Stimulated activated CD8-positive, alpha-beta memory T cell treated with anti-CD3 and anti-CD28 coated beads, Interleukin-15, amount 100 ng/mL, for 48 hours (primary cell): ENCODE measurements at regions not wholly inside any gene's neighbourhood (a gene's known extent, or its start where the extent isn't known, plus 50 kb on each side); places are given as distances from the start of the nearest gene placed in this dataset.
"Not testable (repeated sequence)": the region's sequence is repeated elsewhere in the genome, so short reads cannot be mapped to it uniquely, and the experiment has no call there.

Source experiments
- DNase-seq, 2 donors: peaks; one replicate each; pipeline ENCODE4 v3.0.0-alpha.2; 2020; ENCODE audit warnings: low read depth in 2 of 2

DNA sequence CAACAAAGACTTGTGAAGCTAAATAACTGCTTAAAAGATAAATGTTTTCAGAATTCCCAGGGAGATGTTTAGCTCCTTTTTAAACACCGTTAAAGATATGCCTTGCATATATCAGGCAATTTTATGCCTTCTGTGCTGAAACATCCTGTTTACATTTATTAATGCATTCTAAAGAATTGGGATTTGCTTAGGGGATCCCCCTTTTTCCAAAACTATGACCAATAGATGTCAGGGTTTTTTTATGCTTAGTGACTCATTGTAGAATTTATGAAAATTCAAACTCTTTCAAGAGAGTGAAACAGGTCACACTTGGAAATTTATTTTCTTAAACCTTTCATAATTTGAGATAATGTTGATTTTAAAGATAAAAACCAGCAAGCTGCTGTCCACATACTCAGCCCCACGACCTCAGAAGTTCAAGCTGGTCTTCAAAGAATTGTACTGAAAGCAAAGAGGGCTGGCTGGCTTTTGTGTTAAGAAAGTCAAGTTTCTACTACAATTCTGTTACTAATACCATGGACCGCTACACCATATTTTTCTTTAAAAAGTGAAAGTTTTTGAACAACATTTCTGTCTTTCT is 411.8 kb downstream of the ETV1 start:
- no peak for DNase-seq

DNA sequence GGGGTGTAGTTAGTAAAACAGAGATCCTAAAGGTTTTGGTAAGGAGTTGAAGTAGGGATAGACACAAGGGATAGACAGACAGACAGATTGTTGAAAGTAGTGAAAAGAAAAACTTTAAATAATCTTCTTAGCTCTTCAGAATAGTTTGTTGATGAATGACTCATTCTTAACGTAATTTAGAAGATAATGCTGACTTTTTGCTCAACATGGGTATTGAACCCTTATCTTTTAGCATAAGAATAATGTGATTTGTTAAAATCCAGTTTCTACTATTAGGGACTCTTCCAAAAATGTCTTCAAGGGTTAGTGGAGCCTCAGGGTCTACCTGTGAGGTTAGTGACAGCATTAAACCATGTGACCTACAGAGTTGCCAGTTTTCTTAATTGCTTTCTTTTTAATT is 411.2 kb downstream of the ETV1 start:
- DNase-seq = no peak

- no peak for DNase-seq
These were observed 408.4 kb downstream of the ETV1 start for GRCh38 chr7:13581097-13581496.

DNA sequence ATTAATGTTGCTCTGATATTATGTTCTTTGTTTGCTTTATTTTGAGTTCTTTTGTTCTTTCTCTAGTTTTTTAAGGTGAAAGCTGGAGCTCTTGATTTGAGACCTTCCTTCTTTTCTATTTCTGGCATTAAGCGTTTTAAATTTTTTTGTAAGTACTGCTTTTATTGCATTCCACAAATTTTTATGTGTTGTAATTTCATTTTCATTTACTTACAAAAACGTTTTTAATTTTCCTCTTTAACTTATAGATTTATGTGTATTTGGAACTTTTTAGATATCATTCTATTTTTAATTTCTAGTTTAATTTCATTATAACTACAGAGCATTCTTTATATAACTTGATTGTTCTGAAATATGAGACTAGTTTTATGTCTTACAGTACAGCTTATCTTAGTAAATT is 395.6 kb downstream of the ETV1 start:
- no peak for DNase-seq

DNA sequence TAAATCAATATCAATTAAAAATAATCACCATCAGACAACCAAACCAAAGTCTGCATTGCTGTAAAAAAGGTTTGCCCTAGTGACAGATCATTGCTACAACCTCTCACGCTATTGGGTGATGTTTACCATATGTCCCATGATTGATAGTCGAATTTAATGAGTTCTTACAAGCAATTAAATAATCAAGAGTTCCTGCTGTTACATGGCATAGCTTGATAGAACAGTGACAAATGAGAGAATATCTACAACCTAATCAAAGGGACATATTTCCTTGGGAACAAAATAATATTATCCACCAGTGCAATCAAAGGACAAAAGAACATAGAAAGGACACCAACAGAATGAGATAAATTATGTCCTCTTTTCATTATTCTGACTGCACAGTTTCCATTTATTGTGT is 387.4 kb downstream of the ETV1 start:
- no peak for DNase-seq

DNA sequence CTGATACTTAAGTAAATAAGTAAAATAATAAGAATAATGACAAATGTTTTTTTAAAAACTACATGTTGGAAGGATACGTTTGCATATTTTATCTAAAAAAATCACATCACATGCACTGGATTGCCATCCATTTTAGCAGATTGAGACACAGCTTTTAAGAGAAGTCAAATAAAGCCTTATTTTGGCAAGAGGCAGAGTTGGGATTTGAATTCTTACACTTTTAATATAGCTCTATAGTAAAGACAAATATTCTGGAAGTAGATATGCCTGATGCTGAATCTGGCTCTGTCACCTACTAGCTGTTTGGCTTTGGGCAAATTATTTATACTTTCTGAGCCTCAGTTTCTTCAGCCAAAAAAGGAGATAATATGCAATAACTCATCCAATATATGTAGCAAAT is 386.4 kb downstream of the ETV1 start:
- DNase-seq = no peak

GRCh38 chr7:13603661-13604060 is 385.8 kb downstream of the ETV1 start:
- no peak for DNase-seq

- DNase-seq = no peak
These were observed 385.3 kb downstream of the ETV1 start for GRCh38 chr7:13604178-13604577.

- no peak for DNase-seq
These were observed 379.1 kb downstream of the ETV1 start for GRCh38 chr7:13610372-13610771.

GRCh38 chr7:13615679-13616078 is 373.8 kb downstream of the ETV1 start:
- DNase-seq = no peak

DNA sequence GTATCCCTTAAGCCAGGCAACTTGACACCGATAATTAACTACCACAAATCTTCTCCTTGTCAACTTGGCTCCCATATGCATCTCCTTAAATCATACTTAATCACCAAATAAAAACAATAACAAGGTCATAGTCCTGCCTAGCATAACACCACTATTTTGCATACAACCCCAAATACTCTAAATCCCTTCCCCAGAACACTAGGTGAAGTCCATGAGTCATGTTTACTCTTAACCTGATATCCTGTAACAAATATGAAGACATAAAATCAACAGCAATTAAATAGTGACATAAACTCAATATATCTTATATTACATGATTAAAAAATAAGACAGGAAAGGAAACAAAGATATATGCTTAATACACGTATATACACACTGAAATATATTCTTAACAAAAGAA is 362.0 kb downstream of the ETV1 start:
- DNase-seq = no peak

DNA sequence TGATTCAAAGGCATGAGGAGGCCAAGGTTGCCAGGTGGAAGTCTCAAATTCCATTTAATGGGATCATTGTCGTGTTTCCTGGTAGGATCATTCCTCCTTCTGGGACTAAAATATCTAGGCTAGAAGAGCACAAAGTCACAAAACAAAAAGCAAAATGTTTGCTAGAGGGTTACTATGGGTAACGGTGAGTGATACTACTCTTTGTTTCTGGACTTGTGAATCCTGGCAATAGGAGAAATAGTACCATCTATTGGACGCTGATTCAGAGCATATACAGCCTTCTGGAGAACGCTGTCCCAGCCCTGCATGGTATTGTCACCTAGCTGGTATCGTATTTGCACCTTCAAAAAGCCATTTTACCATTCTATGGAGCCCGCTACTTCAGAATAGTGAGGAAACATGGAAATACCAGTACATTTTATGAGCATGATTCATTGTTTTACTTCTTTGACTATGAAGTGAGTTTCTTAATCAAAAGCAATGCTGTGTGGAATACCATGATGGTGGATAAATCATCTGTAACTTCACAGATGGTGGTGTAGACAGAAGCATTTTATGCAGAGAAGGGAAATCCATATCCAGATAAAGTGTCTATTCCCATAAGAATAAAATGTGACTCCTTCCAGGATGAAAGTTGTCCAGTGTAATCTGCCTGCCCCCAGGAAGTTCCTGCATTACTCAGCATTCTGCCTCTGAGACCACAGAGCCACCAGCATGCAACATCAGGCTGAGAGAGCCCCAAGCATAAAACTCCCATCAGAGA is 361.0 kb downstream of the ETV1 start:
- no peak for DNase-seq

- not testable (repeated sequence) for DNase-seq
These were observed 358.0 kb downstream of the ETV1 start for GRCh38 chr7:13631207-13632049.

- no peak for DNase-seq
These were observed 355.6 kb downstream of the ETV1 start for GRCh38 chr7:13633857-13634256.

DNA sequence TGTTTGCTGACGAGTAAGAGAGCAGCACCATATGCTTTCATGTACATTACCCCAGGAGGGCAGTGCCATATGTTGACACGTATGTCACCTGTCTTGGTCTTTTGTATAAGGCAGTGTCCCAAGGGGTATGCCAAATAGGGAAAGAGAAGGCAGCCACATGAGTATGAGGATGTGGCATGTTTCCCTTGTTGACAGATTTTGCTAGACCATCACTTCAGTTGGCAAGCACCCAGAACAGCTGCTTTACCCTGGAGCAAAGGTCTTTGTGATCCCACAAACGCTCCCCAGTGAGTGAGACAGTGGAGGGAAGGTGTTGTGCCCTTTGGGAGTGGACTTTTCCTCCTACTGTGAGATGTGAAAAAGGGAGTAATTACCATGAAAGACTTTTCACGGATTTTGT is 350.1 kb downstream of the ETV1 start:
- DNase-seq = no peak

GRCh38 chr7:13641714-13642113 is 347.8 kb downstream of the ETV1 start:
- no peak for DNase-seq

GRCh38 chr7:13651167-13651566 is 338.3 kb downstream of the ETV1 start:
- no peak for DNase-seq

DNA sequence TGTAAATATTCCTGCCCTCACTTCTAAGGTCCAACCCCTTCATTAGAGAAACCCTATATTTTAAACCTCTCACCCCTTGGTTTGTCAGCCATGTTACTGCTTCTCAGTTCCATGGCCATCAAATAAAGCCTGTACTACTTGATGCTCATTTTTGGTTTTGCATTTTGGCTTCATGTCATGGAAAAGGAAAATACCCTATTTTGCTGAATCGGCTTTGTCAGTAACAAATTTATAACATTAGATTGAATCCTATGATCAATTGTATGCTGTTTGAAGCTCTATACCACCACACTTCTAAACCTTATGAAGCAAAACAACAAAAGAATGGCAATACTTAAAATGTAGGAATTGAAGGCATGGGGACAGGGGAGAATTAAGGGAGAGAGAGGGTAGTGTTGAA is 333.1 kb downstream of the ETV1 start:
- no peak for DNase-seq

- DNase-seq = no peak
These were observed 316.2 kb downstream of the ETV1 start for GRCh38 chr7:13673290-13673689.

DNA sequence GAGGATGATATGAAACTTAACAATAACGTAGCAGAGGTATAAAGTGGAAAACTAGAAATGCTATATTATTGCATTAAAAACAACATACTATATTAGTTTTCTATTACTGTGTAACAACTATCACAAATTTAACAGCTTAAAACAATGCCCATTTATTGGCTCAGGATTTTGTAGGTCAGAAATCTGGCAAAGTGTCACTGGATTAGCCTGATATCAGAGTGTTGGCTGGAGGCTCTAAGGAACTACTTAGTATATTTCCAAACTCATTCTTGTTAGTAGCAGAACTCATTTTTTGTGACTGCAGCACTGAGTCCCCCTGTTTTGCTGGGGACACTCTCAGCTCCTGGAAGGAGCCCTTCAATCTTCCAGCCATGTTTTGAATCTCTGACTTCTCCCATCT is 306.8 kb downstream of the ETV1 start:
- DNase-seq = no peak

DNA sequence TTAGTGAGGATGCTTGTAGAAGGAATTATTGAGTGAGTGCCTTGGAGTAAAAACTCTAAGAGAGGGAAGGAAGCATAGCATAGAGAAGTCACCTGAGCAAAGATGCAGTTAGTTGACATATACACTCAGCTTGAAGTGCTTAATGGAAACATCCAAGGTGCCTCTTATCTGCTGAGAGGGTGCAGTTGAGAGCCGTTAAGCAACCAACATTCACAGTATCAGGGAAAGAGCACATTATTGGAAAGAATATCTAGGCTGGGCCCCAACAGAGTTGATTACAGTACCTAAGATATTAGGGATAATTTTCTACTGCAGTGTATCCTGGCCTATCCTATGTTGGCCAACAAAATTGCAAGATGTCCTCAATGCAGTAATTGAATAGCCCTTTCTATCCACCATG is 302.0 kb downstream of the ETV1 start:
- no peak for DNase-seq

DNA sequence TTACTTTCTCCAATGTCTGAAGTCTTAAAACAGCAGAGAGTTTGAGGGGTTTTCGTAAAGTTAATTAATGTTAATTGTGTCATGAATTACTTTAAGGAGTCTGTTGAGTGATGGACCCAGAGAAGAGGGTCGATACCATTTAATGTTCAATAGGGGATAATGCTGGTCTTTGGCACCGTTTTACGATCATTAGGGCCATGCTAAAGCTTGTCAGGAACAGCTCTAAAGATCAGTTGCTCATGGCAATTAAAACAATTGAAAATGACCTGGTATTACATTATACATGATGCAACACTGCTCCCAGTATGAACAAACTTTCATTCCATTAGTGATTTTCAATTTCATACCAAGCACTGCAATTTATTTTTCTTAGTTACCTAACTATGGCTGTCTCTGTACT is 296.9 kb downstream of the ETV1 start:
- no peak for DNase-seq

DNA sequence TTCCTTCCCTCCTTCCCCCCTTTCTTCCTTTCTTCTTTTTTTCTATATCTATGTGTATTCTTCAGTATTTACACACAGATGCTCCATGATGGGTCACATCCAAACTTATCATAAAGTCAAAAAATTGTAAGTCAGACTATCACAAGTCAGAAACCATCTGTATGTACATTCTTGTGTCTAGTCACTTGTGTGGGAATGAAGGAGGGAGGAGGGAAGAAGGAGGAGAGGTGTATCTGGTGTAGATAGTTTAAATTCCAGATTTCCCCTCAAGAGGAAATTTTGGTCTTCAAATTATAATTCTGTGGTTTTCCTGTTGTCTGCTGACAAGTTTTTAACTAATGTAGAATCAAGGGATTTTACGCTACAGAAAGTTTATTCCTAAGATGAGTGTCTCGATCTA is 287.2 kb downstream of the ETV1 start:
- no peak for DNase-seq
